ENCODE measurements at regions not wholly inside any gene's neighbourhood (a gene's known extent, or its start where the extent isn't known, plus 50 kb on each side); places are given as distances from the start of the nearest gene placed in this dataset.

DNA sequence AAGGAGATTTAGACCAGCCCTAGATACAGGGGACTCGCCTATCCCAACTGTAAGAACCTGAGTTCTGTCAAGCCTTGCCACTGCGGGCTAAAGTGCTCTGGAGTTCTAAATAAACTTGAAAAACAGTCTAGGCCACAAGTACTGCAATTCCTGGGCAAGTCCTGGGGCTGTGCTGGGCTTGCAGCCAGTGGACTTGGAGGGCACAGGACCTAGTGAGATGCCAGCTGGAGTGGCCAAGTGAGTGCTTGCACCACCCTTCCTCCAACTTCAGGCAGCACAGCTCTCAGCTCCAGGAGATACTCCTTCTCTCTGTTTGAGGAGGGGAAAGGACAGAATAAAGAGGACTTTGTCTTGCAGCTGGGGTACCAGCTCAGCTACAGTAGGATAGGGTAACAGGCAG lies 307.6 kb upstream of the FBXO33 start:
- TF ChIP-seq, protein P1, sequence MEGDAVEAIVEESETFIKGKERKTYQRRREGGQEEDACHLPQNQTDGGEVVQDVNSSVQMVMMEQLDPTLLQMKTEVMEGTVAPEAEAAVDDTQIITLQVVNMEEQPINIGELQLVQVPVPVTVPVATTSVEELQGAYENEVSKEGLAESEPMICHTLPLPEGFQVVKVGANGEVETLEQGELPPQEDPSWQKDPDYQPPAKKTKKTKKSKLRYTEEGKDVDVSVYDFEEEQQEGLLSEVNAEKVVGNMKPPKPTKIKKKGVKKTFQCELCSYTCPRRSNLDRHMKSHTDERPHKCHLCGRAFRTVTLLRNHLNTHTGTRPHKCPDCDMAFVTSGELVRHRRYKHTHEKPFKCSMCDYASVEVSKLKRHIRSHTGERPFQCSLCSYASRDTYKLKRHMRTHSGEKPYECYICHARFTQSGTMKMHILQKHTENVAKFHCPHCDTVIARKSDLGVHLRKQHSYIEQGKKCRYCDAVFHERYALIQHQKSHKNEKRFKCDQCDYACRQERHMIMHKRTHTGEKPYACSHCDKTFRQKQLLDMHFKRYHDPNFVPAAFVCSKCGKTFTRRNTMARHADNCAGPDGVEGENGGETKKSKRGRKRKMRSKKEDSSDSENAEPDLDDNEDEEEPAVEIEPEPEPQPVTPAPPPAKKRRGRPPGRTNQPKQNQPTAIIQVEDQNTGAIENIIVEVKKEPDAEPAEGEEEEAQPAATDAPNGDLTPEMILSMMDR (conservative IDR thresholded peaks at IDR 0.05) = no peak
- no peak for TF ChIP-seq ZFX (IDR thresholded peaks at IDR 0.05)

Data from C4-2B (cell line).